SK-N-SH treated with all-trans-retinoic acid at 6 μM for 48 hours (cell line): ENCODE measurements at regions not wholly inside any gene's neighbourhood (a gene's known extent, or its start where the extent isn't known, plus 50 kb on each side); places are given as distances from the start of the nearest gene placed in this dataset.

ENCODE experiments used
- ARNTL ChIP-seq: fragments of 450-650 bp; formaldehyde crosslinking; IDR thresholded peaks from 2 replicates; pipeline ENCODE4 v1.5.0; 2020; ENCODE audit warnings: low read depth, mild to moderate bottlenecking, moderate library complexity, borderline replicate concordance
- ISL1 ChIP-seq: fragments of 250-450 bp; sonication (Bioruptor Pico); IDR thresholded peaks from 2 replicates; pipeline ENCODE4 v2.1.2; 2022; ENCODE audit warnings: mild to moderate bottlenecking, moderate library complexity
- RARB ChIP-seq: fragments of 250-450 bp; sonication (Bioruptor Pico); IDR thresholded peaks from 2 replicates; pipeline ENCODE4 v1.8.0; 2021; ENCODE audit warnings: mild to moderate bottlenecking, moderate library complexity
- SNAI2 ChIP-seq: fragments of 250-450 bp; sonication (Bioruptor Pico); IDR thresholded peaks from 2 replicates; pipeline ENCODE4 v1.5.0; 2020; ENCODE audit warnings: mild to moderate bottlenecking, moderate library complexity
- ZFP3 ChIP-seq: fragments of 250-450 bp; sonication (Bioruptor Pico); IDR thresholded peaks from 2 replicates; pipeline ENCODE4 v1.5.0; 2020; ENCODE audit warnings: mild to moderate bottlenecking, moderate library complexity
- TF ChIP-seq, protein P1 (sequence below): fragments of 250-450 bp; sonication (Bioruptor Pico); IDR thresholded peaks from 2 replicates; pipeline ENCODE4 v1.5.1; 2020; ENCODE audit warnings: low read depth, mild to moderate bottlenecking, moderate library complexity

DNA sequence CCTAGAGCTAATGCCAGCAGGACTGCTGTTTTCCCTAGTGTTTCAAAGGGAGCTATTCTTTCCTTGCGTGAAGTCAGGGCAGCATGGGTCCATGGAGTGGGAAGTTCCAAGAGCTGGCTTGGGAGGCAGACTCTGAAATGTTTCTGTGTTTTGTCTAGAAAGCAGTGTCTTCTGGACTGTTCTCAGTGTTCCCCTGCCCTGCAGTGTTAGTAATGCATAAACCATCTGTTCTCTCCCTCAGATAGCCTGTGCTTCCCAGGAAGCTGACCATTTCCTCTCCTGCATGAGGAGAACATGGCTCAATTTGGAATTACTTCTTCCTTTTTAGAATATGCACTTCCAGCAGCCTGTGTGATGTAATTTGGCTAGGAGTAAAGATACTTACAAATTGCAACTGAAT lies 116.7 kb upstream of the CXCL13 start:
- no peak for TF ChIP-seq ARNTL
- TF ChIP-seq RARB (CRISPR knock-in tag): no peak
- no peak for TF ChIP-seq SNAI2
- TF ChIP-seq, protein P1, sequence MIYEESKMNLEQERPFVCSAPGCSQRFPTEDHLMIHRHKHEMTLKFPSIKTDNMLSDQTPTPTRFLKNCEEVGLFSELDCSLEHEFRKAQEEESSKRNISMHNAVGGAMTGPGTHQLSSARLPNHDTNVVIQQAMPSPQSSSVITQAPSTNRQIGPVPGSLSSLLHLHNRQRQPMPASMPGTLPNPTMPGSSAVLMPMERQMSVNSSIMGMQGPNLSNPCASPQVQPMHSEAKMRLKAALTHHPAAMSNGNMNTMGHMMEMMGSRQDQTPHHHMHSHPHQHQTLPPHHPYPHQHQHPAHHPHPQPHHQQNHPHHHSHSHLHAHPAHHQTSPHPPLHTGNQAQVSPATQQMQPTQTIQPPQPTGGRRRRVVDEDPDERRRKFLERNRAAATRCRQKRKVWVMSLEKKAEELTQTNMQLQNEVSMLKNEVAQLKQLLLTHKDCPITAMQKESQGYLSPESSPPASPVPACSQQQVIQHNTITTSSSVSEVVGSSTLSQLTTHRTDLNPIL: no peak
- no peak for TF ChIP-seq ZFP3
- TF ChIP-seq ISL1: no peak
